SK-N-MC (cell line): ENCODE measurements at regions not wholly inside any gene's neighbourhood (a gene's known extent, or its start where the extent isn't known, plus 50 kb on each side); places are given as distances from the start of the nearest gene placed in this dataset.

Experiments used
- DNase-seq: peaks from one replicate; pipeline ENCODE4 v3.0.0-alpha.2; 2011; ENCODE audit warnings: low read depth, low spot score
- H3K27ac ChIP-seq: fragments of 200-600 bp; sonication (generic); 2 replicates; pipeline ENCODE4 v1.5.1; 2016; ENCODE audit warnings: mixed run types
- H3K36me3 ChIP-seq: fragments of 200-600 bp; sonication (generic); 2 replicates; pipeline ENCODE4 v1.6.1; 2017; ENCODE audit warnings: antibody characterized with exemption, low read length, mixed read lengths; ENCODE audit not compliant: insufficient read depth
- H3K4me3 ChIP-seq: fragments of 200-600 bp; sonication (generic); 2 replicates; pipeline ENCODE4 v1.5.1; 2016
- H3K9ac ChIP-seq: fragments of 200-600 bp; sonication (generic); 2 replicates; pipeline ENCODE4 v1.8.0; 2017; ENCODE audit warnings: mixed run types, mixed read lengths; ENCODE audit not compliant: insufficient read length
- H3K9me3 ChIP-seq: fragments of 200-600 bp; sonication (generic); 2 replicates; pipeline ENCODE4 v1.6.1; 2017; ENCODE audit warnings: low read depth, mild to moderate bottlenecking, antibody characterized with exemption, low read length, moderate library complexity, mixed read lengths
- EZH2 ChIP-seq: fragments of 200-600 bp; sonication (generic); IDR thresholded peaks from one replicate; pipeline ENCODE4 v1.6.1; 2017; ENCODE audit warnings: antibody characterized with exemption
- FOXP2 ChIP-seq: optimal IDR thresholded peaks from 2 replicates; pipeline ENCODE3; 2011; ENCODE audit warnings: mild to moderate bottlenecking, moderate library complexity; ENCODE audit not compliant: insufficient read depth; ENCODE audit errors: extremely low read length, control extremely low read depth
- POLR2AphosphoS5 ChIP-seq: IDR thresholded peaks from 2 replicates; pipeline ENCODE4 v1.6.1; 2012; ENCODE audit warnings: mild to moderate bottlenecking, low read depth, low read length, borderline replicate concordance

DNA sequence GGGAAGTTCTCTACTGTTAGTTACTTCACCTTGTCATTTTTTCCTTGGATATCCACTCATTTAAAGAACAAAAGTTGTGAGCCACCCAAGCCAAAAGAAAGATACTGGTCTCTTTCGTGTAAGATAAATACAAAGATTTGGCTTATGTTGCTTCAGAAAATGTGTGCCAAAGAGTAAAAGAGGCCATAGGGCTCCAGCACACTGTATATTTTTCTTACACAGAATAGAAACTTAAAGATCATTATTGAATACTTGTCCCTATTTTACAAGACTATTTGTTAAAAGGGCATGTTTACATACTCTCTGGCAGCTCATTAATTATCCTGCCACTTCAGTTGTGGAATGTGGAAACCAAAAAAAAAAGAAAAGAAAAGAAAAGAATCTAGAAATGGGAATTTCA is 284.2 kb upstream of the LRRC7 start:
- TF ChIP-seq FOXP2, result no peak
- no peak for TF ChIP-seq POLR2AphosphoS5
- TF ChIP-seq EZH2, result no peak
- DNase-seq, result no peak
- no peak overlapping the region for H3K27ac ChIP-seq
- H3K9ac ChIP-seq, result no peak overlapping the region
- H3K9me3 ChIP-seq, result no peaks in the 10 kb centered on the region
- no peak overlapping the region for H3K4me3 ChIP-seq
- H3K36me3 ChIP-seq, result no peaks in the 10 kb centered on the region

GRCh38 chr1:69284508-69284907 is 283.2 kb upstream of the LRRC7 start:
- no peak for DNase-seq
- Histone ChIP-seq H3K27ac (no peak overlapping the region), H3K9ac (no peak overlapping the region), H3K36me3 (no peaks in the 10 kb centered on the region), H3K9me3 (no peaks in the 10 kb centered on the region), H3K4me3 (no peak overlapping the region)
- TF ChIP-seq FOXP2 (no peak), EZH2 (no peak), POLR2AphosphoS5 (no peak)

GRCh38 chr1:69288416-69288815 is 279.3 kb upstream of the LRRC7 start:
- H3K27ac ChIP-seq, result no peak overlapping the region
- TF ChIP-seq FOXP2 (no peak), EZH2 (no peak), POLR2AphosphoS5 (no peak)
- DNase-seq, result no peak
- H3K36me3 ChIP-seq, result no peaks in the 10 kb centered on the region
- H3K9me3 ChIP-seq, result no peaks in the 10 kb centered on the region
- H3K9ac ChIP-seq, result no peak overlapping the region
- no peak overlapping the region for H3K4me3 ChIP-seq

DNA sequence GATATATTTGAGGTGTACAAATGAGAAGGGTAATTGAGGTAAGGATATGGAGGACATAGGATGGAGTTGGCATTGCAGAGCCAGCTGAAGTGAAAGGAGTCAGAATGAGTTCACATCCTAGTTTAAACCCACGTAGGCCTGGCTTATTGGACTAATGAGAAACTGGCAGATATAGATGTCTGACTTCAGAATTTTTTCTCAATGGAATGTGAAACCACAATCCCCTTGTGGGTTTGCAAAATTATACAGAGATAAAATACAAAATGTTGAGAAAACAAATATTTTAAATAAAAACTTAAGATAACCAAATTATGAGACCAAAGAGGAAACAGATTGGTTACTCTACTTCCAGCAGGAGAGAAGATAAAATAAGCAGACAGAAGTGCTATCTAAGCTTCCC is 277.4 kb upstream of the LRRC7 start:
- Histone ChIP-seq H3K4me3 (no peak overlapping the region), H3K27ac (no peak overlapping the region), H3K9ac (no peak overlapping the region), H3K9me3 (no peaks in the 10 kb centered on the region), H3K36me3 (no peaks in the 10 kb centered on the region)
- TF ChIP-seq POLR2AphosphoS5 (no peak), FOXP2 (no peak), EZH2 (no peak)
- no peak for DNase-seq

DNA sequence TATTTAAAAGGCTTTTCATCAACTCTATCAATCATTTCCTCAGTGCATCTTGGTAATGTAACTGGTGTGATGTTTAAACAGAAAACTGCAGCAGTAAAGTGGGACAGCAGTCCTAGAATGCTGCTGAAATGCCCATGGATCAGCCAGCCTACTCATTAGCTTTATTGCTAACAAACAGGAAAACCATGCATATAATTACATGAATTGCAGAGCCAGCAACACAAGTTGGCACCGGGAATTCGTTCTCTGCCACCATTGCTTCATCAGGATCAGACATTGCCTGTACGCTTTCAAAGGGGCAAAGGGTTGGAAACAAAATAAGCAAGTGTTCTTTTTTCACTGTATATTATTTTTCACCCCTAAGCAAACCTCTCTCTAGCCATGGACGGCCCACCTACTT is 276.2 kb upstream of the LRRC7 start:
- no peaks in the 10 kb centered on the region for H3K9me3 ChIP-seq
- no peak overlapping the region for H3K9ac ChIP-seq
- no peak overlapping the region for H3K4me3 ChIP-seq
- no peak for TF ChIP-seq EZH2
- TF ChIP-seq POLR2AphosphoS5, result no peak
- no peak for TF ChIP-seq FOXP2
- no peaks in the 10 kb centered on the region for H3K36me3 ChIP-seq
- no peak for DNase-seq
- H3K27ac ChIP-seq, result no peak overlapping the region

DNA sequence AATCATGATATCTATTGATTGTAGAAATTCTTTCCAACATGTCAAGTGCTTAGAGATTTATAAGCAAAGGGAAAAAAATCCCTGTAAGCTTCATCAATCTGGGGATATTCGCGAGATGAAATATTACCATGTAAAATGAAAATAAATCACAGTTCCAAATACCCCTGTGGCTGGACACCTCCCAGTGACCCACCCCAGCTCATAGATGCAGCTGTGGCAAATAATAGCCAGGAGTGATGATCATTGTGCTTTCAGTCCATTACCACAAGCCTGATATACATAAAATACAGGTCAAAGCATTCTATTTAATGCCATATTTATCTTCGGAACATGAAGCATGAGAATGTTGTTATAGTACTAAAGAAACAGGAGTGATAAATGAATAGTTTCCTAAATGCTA is 274.9 kb upstream of the LRRC7 start:
- Histone ChIP-seq H3K9ac (no peak overlapping the region), H3K9me3 (no peaks in the 10 kb centered on the region), H3K36me3 (no peaks in the 10 kb centered on the region), H3K27ac (no peak overlapping the region), H3K4me3 (no peak overlapping the region)
- no peak for DNase-seq
- TF ChIP-seq EZH2, result no peak
- TF ChIP-seq FOXP2, result no peak

- no peak overlapping the region for H3K9ac ChIP-seq
- no peak for TF ChIP-seq EZH2
- TF ChIP-seq FOXP2, result no peak
- H3K36me3 ChIP-seq, result no peaks in the 10 kb centered on the region
- H3K27ac ChIP-seq, result no peak overlapping the region
- H3K4me3 ChIP-seq, result peak overlapping the region; percentile 37
- peak; percentile 37 for DNase-seq
- H3K9me3 ChIP-seq, result no peaks in the 10 kb centered on the region
Measured at GRCh38 chr1:69294171-69294570, 273.6 kb upstream of the LRRC7 start.

- Histone ChIP-seq H3K27ac (no peak overlapping the region), H3K9me3 (no peaks in the 10 kb centered on the region), H3K4me3 (no peak overlapping the region), H3K9ac (no peak overlapping the region), H3K36me3 (no peaks in the 10 kb centered on the region)
- no peak for DNase-seq
- no peak for TF ChIP-seq FOXP2
- no peak for TF ChIP-seq POLR2AphosphoS5
- no peak for TF ChIP-seq EZH2
Measured at GRCh38 chr1:69295265-69295664, 272.5 kb upstream of the LRRC7 start.

DNA sequence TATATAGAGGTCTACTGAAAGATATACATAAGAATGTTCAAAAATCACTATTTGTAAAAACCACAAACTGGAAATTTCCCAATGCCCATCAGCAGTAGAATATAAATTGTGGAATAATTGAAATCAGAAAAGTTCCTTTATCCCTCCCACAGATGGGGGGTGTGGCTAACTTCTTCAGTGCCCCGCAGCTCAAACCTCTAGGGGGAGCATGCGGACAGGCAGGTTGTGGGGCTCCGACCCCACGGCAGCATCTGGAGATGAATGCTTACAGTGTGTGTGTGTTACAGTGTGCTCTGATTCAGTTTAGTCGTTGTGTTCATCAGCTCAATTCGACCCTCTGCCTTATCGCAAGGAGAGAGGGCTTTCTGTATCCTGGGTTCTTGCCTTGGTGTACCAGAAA is 262.1 kb upstream of the LRRC7 start:
- H3K4me3 ChIP-seq, result no peak overlapping the region
- H3K36me3 ChIP-seq, result no peaks in the 10 kb centered on the region
- H3K27ac ChIP-seq, result no peak overlapping the region
- no peak overlapping the region for H3K9ac ChIP-seq
- TF ChIP-seq POLR2AphosphoS5 (no peak), FOXP2 (no peak), EZH2 (no peak)
- no peaks in the 10 kb centered on the region for H3K9me3 ChIP-seq
- DNase-seq, result no peak
